ENCODE measurements at regions not wholly inside any gene's neighbourhood (a gene's known extent, or its start where the extent isn't known, plus 50 kb on each side); places are given as distances from the start of the nearest gene placed in this dataset.
"Not testable (repeated sequence)": the region's sequence is repeated elsewhere in the genome, so short reads cannot be mapped to it uniquely, and the experiment has no call there.

DNA sequence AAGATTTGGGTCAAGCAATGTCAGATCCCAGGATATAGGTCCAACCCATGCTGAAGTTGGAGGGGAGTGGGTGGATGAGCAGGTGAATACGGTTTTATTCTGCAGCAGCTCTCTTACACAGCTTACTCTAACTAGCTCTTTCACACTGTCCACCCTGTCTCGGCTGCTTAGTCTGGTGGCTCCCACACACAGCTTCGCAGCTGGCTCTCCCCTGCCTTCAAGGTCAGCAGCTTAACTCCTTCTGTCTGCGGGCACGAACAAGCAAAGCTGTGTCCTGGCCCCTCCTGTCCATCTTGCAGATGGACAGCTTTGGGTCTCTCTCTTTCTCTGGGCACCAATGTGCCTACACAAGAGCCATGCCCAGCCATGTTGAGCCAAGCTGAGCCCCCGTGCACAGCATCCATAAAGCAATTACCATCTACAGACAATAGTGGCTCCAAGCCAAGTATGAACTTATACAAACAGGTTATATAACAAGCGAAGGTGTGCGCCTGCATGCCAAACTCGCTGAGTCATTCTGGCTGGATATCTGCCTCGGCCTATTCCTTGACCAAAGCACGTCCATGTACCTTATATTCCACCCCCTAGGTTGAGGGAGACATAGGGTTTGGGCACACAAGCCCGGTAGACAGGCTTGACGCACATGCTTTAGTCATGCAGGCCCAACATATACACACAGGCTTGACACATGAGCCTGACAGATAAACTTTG is 1307.8 kb upstream of the RAG2 start:
- no peak for DNase-seq (ENCODE audit: low read depth)
- TF ChIP-seq, protein P1, sequence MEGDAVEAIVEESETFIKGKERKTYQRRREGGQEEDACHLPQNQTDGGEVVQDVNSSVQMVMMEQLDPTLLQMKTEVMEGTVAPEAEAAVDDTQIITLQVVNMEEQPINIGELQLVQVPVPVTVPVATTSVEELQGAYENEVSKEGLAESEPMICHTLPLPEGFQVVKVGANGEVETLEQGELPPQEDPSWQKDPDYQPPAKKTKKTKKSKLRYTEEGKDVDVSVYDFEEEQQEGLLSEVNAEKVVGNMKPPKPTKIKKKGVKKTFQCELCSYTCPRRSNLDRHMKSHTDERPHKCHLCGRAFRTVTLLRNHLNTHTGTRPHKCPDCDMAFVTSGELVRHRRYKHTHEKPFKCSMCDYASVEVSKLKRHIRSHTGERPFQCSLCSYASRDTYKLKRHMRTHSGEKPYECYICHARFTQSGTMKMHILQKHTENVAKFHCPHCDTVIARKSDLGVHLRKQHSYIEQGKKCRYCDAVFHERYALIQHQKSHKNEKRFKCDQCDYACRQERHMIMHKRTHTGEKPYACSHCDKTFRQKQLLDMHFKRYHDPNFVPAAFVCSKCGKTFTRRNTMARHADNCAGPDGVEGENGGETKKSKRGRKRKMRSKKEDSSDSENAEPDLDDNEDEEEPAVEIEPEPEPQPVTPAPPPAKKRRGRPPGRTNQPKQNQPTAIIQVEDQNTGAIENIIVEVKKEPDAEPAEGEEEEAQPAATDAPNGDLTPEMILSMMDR (conservative IDR thresholded peaks at IDR 0.05; ENCODE audit: low read depth, low read length) = no peak
- H3K4me3 ChIP-seq (ENCODE audit: low read depth, low read length) = no peak overlapping the region

- no peak overlapping the region for H3K4me3 ChIP-seq (ENCODE audit: low read depth, low read length)
- no peak for DNase-seq (ENCODE audit: low read depth)
These were observed 1298.0 kb upstream of the RAG2 start for GRCh38 chr11:37896016-37896415.

GRCh38 chr11:37881741-37882140 is 1283.7 kb upstream of the RAG2 start:
- H3K4me3 ChIP-seq (ENCODE audit: low read depth, low read length) = no peak overlapping the region
- DNase-seq (ENCODE audit: low read depth) = no peak
- TF ChIP-seq, protein P1 (conservative IDR thresholded peaks at IDR 0.05; ENCODE audit: low read depth, low read length) = no peak

More at GRCh38 chr11:37896016-37896415, 1298.0 kb upstream of the RAG2 start:
- TF ChIP-seq, protein P1 (conservative IDR thresholded peaks at IDR 0.05; ENCODE audit: low read depth, low read length) = no peak

GRCh38 chr11:37861671-37862070 is 1263.6 kb upstream of the RAG2 start:
- TF ChIP-seq, protein P1 (conservative IDR thresholded peaks at IDR 0.05; ENCODE audit: low read depth, low read length) = no peak

GRCh38 chr11:37858806-37859537 is 1260.9 kb upstream of the RAG2 start:
- not testable (repeated sequence) for DNase-seq (ENCODE audit: low read depth); H3K4me3 ChIP-seq (ENCODE audit: low read depth, low read length)

More at GRCh38 chr11:37861671-37862070, 1263.6 kb upstream of the RAG2 start:
- H3K4me3 ChIP-seq (ENCODE audit: low read depth, low read length) = no peak overlapping the region
- DNase-seq (ENCODE audit: low read depth) = no peak

- TF ChIP-seq, protein P1 (conservative IDR thresholded peaks at IDR 0.05; ENCODE audit: low read depth, low read length) = no peak
- DNase-seq (ENCODE audit: low read depth) = no peak
These were observed 1260.4 kb upstream of the RAG2 start for GRCh38 chr11:37858398-37858797.

DNA sequence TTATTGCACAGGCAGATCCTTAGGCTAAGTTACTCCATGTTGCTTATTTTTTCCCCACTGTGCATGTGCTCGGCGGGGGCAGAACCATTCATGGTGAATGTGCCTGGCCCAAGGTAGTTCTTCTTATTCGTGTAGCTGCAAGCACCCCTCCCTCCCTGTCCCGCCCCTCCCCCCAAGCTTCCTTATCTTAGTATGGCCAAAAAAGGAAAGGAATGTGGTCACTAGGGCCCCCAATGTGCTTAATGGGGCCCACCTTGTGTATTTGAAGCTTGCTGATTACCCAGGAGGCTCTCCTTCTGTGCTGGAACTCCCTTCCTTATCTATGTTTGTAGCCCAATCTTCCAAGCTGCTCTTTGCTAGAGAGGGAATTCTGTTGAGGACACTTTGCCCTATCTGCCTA is 1259.7 kb upstream of the RAG2 start:
- no peak overlapping the region for H3K4me3 ChIP-seq (ENCODE audit: low read depth, low read length)
- no peak for DNase-seq (ENCODE audit: low read depth)
- TF ChIP-seq, protein P1 (conservative IDR thresholded peaks at IDR 0.05; ENCODE audit: low read depth, low read length) = no peak

More at GRCh38 chr11:37858398-37858797, 1260.4 kb upstream of the RAG2 start:
- H3K4me3 ChIP-seq (ENCODE audit: low read depth, low read length) = no peak overlapping the region
